Calu3 (cell line): ENCODE measurements at regions not wholly inside any gene's neighbourhood (a gene's known extent, or its start where the extent isn't known, plus 50 kb on each side); places are given as distances from the start of the nearest gene placed in this dataset.

Experiments used
- BruUV-seq: library from RNA; stranded (reverse); fragments of 400-500 nt; replicated peaks from 2 replicates; lab custom pipeline; 2021; lab: Mats Ljungman, UMichigan
- CTCF ChIA-PET: fragments of 300-600 bp; sonication (Branson Sonifier 250); formaldehyde crosslinking; loops from one replicate; lab custom pipeline; 2022; ENCODE audit warnings: antibody characterized with exemption; lab: Charles Lee
- DNase-seq: peaks from one replicate; pipeline ENCODE4 v3.0.0; 2022
- H3K27ac Mint-ChIP-seq: one replicate; pipeline ENCODE4 v1.8.0; 2022; ENCODE audit warnings: mixed read lengths; ENCODE audit not compliant: unreplicated experiment
- H3K27me3 Mint-ChIP-seq: one replicate; pipeline ENCODE4 v1.8.0; 2022; ENCODE audit warnings: mixed read lengths; ENCODE audit not compliant: unreplicated experiment
- H3K36me3 Mint-ChIP-seq: one replicate; pipeline ENCODE4 v1.8.0; 2022; ENCODE audit warnings: mild to moderate bottlenecking, moderate library complexity, mixed read lengths; ENCODE audit not compliant: insufficient read depth, unreplicated experiment
- H3K4me1 Mint-ChIP-seq: one replicate; pipeline ENCODE4 v1.8.0; 2022; ENCODE audit warnings: mild to moderate bottlenecking, low read depth, mixed read lengths; ENCODE audit not compliant: unreplicated experiment
- H3K4me3 Mint-ChIP-seq: one replicate; pipeline ENCODE4 v1.8.0; 2022; ENCODE audit warnings: mild to moderate bottlenecking, low read depth, moderate library complexity, mixed read lengths; ENCODE audit not compliant: unreplicated experiment
- H3K9me3 Mint-ChIP-seq: one replicate; pipeline ENCODE4 v1.8.0; 2022; ENCODE audit warnings: low read depth, mixed read lengths; ENCODE audit not compliant: unreplicated experiment
- CTCF ChIP-seq: fragments of 200-600 bp; IDR thresholded peaks from one replicate; pipeline ENCODE4 v1.8.0; 2022; ENCODE audit warnings: antibody characterized with exemption; ENCODE audit not compliant: unreplicated experiment
- intact Hi-C: fragments of 100-400 bp; cut with micrococcal nuclease; formaldehyde crosslinking; loops from one replicate; pipeline ENCODE4 v1.10.0; 2022; ENCODE audit not compliant: unreplicated experiment

DNA sequence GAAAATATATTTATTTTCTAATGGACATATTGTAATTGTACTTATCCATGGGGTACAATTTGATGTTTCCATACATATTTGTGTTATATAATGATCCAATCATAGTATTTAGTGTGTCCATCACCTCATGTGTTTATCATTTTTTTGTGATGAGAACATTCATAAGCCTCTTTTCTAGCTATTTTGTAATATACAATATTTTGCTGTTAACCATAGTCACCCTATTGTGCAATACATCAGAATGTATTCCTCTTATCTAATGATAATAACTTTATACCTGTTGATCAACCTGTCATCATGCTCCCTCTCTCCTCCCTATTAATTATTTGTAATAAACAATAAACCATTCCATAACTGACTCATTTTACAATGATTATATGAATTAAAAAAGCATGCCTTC, 93.2 kb downstream of the ISL1 start:
- intact Hi-C loops = no loop called here
- Mint-ChIP-seq H3K4me3 (no peak overlapping the region), H3K27me3 (no peaks in the 10 kb centered on the region), H3K9me3 (no peaks in the 10 kb centered on the region), H3K36me3 (no peaks in the 10 kb centered on the region), H3K27ac (no peak overlapping the region), H3K4me1 (peaks cover 25% of the 10 kb centered on the region)
- TF ChIP-seq CTCF = no peak
- BruUV-seq = no TSS peak
- CTCF ChIA-PET = no interaction called here
- DNase-seq = no peak

DNA sequence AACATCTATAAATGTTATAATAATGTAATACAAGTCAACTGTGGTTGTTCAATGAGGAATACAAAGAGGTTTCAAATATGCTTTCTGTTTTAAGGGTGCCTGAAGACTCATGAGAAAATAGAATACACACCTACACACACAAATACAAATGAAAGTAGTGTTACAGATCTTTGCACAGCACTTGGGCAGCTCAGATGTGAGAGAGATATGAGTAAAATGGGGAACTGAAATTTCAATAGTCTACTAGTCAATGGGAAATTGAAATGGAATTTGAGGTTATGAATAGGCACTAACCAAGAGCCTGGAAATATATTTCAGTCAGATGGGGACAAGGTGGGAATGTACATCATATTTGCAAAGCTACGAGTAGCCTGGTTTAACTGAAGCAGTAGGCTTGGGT, 96.6 kb downstream of the ISL1 start:
- BruUV-seq = no TSS peak
- H3K36me3 Mint-ChIP-seq = no peaks in the 10 kb centered on the region
- H3K27ac Mint-ChIP-seq = no peak overlapping the region
- H3K27me3 Mint-ChIP-seq = no peaks in the 10 kb centered on the region
- TF ChIP-seq CTCF = no peak
- no peak for DNase-seq
- H3K9me3 Mint-ChIP-seq = no peaks in the 10 kb centered on the region
- H3K4me1 Mint-ChIP-seq = peaks cover 39% of the 10 kb centered on the region
- no peak overlapping the region for H3K4me3 Mint-ChIP-seq
- CTCF ChIA-PET = no interaction called here
- intact Hi-C loops = no loop called here

DNA sequence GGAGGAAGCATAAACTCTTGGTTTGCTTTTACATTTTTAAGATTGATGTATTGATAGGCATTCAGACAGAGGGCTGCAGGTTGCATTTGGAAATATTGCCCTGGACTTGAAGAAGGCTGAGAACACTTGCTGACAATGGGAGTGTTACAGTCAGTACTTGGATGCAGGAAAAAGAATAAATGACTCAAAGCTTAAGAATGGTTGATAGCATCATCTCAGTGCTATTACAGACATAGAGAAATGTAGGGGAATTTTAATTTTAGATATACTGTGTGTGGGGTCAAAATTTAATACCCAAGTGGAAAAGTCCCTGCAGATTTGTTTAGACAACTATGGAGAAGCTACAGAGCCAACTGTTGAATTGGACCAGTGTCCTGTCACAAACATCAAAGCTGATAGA, 101.1 kb downstream of the ISL1 start:
- Mint-ChIP-seq H3K4me3 (no peak overlapping the region), H3K27ac (no peak overlapping the region), H3K36me3 (no peaks in the 10 kb centered on the region), H3K27me3 (no peaks in the 10 kb centered on the region), H3K4me1 (peaks cover 42% of the 10 kb centered on the region), H3K9me3 (no peaks in the 10 kb centered on the region)
- no peak for TF ChIP-seq CTCF
- CTCF ChIA-PET = no interaction called here
- BruUV-seq = no TSS peak
- intact Hi-C loops = no loop called here
- no peak for DNase-seq

DNA sequence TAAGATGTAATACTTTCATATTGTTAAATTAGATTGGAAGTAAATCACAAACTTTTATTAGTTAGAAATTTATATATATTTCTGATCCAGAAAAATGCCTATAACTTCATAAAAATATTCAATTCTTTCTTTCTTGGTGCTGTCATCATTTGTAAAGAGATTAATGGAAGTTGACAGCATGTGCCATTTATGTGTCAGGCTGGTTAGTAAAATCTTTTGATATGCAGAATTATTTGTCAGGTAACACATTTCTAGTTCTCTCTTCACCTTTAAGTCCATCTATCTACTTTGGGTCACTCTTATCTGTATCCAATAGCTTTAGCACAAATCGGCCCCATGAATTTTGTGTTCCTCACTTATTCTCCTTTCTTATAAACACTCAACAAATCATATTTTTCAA, 102.9 kb downstream of the ISL1 start:
- no peak overlapping the region for H3K27ac Mint-ChIP-seq
- no peak for TF ChIP-seq CTCF
- no peaks in the 10 kb centered on the region for H3K36me3 Mint-ChIP-seq
- H3K4me3 Mint-ChIP-seq = no peak overlapping the region
- H3K9me3 Mint-ChIP-seq = no peaks in the 10 kb centered on the region
- no peaks in the 10 kb centered on the region for H3K27me3 Mint-ChIP-seq
- intact Hi-C loops = no loop called here
- BruUV-seq = no TSS peak
- CTCF ChIA-PET = no interaction called here
- peaks cover 25% of the 10 kb centered on the region for H3K4me1 Mint-ChIP-seq
- DNase-seq = no peak
